ENCODE measurements at regions not wholly inside any gene's neighbourhood (a gene's known extent, or its start where the extent isn't known, plus 50 kb on each side); places are given as distances from the start of the nearest gene placed in this dataset.

- TF ChIP-seq, protein P1, sequence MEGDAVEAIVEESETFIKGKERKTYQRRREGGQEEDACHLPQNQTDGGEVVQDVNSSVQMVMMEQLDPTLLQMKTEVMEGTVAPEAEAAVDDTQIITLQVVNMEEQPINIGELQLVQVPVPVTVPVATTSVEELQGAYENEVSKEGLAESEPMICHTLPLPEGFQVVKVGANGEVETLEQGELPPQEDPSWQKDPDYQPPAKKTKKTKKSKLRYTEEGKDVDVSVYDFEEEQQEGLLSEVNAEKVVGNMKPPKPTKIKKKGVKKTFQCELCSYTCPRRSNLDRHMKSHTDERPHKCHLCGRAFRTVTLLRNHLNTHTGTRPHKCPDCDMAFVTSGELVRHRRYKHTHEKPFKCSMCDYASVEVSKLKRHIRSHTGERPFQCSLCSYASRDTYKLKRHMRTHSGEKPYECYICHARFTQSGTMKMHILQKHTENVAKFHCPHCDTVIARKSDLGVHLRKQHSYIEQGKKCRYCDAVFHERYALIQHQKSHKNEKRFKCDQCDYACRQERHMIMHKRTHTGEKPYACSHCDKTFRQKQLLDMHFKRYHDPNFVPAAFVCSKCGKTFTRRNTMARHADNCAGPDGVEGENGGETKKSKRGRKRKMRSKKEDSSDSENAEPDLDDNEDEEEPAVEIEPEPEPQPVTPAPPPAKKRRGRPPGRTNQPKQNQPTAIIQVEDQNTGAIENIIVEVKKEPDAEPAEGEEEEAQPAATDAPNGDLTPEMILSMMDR (conservative IDR thresholded peaks at IDR 0.05; ENCODE audit: low read depth, low read length): no peak
- no peak for TF ChIP-seq EZH2 (IDR thresholded peaks at IDR 0.05; ENCODE audit: low read length, unreplicated experiment)
- no peak for TF ChIP-seq EZH2phosphoT487 (IDR thresholded peaks at IDR 0.05; ENCODE audit: borderline replicate concordance, low read length)
Observed at GRCh38 chr6:18961566-18961965, 574.4 kb downstream of the RNF144B start.

Data from PC-3 (cell line).